NCI-H2107 treated with DMSO at 0.1 percent for 48 hours (cell line): ENCODE measurements at regions not wholly inside any gene's neighbourhood (a gene's known extent, or its start where the extent isn't known, plus 50 kb on each side); places are given as distances from the start of the nearest gene placed in this dataset.

Experiments used
- DNase-seq: peaks from one replicate; lab custom pipeline; 2025; ENCODE audit not compliant: unreplicated experiment; lab: John Stamatoyannopoulos, UW

DNA sequence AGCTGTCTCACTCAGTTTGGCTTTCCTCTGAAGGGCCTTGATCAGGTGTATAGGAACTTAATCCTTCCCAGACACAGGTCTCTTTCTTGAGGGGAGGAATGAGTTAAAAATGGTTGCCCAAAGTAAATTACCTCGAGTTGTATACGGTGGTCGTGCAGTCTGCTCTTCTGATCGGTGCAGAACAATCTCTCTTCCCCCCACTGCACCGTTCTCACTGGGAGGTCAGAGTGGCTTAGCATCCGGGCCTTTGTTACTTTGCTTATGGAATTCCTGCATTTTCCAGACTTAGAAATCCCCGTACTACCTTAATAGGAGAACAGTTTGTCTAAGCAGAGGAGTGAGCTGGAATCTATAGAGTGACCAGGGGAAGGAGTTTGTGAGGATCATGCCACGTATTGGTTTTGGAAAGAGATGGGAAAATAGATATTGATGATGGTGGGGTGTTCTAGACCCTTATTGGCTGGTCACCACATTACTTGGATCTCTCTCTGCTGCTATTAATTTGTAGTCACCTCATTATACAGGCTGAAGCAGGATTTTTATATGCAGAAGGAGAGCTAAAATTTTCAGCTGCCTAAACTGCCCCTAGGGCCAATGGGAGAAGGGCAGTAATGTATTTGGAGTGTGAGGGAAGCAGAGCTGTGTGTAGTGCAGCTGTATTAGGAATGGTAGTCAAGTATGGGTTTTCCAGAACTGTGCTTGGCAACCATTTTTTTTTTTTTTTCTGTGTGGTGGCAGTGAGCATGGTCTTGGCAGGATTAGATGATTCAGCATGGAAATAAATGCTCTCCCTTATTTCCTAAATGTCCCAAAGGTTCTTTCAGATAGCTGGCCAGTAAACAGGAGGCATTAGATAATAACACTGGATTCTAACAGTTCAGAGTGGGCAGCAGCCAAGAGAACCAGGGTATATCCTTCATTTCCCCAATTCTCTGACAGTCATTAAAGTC, 81.5 kb downstream of the NDUFS5 start:
- DNase-seq = peak; percentile 95

DNA sequence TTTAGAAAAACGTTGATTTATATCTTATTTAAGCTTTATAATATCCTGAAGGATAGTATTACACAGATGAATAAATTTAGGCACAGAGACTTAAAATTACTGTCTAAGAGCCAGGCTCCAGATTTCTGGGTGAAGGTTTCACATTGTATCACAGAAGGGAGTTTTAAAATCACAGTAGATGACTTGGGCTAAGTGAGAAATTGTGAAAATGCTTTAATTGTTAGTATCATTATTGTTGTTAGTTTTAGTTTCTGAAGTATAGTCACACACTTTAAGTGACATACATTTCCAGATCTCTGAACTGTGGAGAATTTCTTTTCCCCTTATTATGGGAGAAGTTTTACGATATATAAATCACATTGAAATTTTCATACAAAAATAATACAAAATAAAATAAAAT, 83.5 kb downstream of the NDUFS5 start:
- DNase-seq = no peak

DNA sequence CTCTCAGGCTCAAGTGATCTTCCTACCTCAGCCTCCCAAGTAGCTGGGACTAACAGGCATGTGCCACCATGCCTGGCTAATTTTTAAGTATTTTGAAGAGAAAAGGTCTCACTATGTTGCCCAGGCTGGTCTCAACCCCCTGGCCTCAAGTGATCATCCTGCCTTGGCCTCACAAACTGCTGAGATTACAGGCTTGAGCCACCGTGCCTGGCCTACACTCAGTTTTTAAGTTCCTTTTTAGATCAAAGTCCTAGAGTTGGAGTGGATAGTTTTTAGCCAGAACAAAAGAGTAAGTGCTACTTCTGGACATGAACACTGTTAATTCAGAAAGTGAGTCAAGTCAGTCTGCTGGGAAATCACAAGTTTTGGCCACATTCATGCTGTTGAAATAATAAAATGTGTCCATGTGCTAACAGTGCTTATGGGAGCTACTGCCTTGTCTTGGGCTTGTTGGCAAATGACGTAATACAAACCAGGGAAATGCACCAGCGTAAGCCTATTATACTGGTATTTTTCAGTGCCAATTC, 84.2 kb downstream of the NDUFS5 start:
- DNase-seq = no peak

DNA sequence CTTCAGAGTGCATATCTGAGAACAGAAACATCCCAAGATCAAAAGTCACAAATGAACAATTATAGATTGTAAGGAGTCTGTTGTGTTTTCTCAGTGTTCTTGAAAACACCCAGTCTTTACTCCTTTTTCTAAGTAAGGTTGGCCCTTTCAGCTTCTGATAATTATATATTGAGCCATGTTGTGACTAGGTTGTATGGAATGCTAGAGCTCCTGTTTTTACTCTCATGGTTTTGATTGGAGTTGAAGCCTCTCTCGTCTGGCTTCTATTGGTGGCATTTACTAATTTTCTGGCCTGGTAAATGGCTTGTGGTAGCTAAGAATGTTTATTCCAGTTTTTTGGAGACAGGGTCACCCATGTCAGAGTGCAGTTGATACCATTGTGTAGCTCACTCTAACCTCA, 84.7 kb downstream of the NDUFS5 start:
- no peak for DNase-seq

DNA sequence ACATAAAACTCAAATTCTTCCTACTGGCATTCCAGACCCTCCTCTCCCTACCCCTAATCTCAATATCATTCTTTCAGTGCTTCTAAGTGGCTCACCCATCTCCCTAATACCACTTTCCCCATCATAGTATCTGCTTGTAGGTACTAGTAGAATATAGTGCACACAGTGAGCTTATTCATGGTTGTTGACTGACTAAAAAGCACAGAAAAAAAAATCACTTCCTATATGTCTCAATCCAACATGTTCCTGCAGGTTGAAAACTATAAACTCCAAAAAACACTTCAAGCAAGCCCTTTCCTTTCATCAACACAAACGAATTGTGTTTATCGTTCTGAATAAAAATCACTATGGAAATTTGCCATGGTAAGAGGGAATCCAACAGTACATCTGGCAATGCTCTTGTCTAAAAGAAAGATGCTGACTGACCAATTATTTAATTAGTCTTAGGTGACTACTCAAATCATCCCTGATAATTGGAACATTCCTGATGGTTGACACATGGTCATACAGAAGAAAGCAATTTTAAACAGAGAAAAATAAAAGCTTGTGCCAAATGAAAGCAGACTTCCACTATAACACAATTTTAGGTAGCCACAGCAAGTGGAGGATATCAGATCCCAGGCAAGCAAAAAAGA, 87.1 kb downstream of the NDUFS5 start:
- DNase-seq = no peak

DNA sequence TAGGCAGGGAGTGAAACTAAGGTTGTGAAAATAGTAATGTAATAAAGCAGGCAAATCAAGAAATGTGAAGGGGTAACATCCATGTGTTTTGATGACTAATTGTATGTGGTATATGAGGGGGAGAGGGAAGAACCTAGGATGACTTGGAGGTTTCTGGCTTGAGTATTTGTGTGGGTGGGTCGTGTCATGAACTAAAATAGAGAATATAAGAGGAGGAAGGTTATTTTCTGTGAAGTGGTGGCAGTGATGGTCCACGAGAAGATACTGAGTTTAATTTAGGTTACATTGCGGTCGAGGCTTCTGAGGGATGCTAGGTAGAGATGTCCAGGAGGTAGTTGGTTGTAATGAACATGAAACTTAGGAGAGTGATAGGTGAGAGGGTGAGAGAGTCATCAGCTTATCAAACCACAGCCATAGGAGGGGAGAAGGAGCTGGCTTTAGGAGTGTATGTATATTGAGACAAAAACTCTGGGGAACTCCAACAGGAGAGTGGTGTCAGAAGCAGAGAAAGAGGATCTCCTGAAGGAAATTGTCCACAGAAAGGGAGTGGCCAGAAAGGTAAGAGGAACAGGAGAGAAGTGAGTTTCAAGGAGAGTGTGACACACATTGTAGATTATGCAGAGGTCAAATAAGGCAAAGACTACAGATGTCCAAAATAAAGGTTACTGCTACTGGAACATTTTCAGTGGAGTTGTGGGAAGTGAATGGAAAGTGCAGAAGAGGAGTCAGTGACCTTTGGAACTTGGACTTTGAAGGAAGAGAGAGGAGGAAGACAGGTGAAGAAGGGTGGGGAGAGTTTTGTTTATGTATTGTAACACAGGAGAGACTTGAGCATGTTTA, 89.0 kb upstream of the MACF1 start:
- no peak for DNase-seq

DNA sequence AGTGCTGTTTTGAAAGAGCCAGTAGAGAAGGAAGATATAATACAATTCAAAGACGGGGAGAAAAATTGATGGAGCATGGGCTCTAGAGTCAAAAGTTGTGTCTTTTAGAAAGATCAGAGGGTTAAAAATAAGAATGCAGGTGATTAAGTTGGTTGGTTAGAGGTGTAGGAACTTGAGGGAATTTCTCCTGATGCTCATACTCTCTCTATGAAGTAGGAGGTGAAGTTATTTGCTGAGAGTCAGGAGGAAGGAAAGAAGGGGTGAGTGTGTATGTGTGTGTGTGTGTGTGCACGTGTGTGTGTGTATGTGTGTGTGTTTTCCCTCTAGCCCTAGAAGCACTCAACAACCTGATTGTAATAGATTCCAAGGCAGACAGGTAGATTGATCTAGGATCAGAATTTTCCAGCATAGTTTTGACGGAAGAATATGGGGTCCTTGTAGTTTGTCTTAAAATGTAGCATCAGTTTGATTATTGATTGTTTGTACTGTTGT, 88.3 kb upstream of the MACF1 start:
- DNase-seq = no peak

DNA sequence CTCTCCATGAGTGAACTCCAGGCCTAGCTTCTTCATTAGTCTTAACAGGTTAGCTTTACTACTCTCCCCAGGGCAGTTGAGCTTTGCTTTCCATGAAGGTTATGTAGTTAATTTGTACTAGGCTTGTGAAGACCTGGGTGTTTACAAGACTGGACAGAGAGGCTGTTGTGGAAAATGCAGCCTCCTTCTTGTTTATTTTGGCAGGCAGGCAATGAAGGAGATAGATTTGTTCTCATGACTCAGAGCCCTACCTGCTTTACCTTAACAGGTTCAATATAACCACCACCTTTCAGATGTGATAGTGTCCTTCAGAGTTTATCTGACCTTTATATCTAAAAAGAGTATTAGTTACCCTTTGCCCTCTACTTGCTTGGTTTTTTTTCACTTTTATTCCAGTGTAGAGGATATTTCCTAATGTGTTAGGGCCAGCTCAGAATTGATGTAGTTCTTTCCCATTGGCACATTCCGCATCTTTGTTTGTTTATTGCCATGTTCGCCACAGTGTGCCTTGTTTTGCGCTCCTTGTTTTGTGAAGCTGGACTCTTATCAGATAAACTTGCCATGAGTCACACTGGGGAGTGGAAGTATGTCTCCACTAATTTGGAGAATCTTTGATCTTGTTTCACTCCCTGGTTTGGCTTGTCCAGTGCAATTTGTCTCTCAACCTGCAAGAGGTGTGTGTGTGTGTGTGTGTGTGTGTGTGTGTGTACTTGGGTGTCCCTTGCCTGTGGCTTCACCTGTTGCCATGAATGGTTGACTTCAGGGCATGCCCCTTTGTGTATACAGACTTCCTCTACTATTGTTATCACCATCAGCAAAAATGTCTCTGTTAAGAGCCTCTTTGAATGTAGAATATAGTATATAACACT, 87.4 kb upstream of the MACF1 start:
- no peak for DNase-seq

DNA sequence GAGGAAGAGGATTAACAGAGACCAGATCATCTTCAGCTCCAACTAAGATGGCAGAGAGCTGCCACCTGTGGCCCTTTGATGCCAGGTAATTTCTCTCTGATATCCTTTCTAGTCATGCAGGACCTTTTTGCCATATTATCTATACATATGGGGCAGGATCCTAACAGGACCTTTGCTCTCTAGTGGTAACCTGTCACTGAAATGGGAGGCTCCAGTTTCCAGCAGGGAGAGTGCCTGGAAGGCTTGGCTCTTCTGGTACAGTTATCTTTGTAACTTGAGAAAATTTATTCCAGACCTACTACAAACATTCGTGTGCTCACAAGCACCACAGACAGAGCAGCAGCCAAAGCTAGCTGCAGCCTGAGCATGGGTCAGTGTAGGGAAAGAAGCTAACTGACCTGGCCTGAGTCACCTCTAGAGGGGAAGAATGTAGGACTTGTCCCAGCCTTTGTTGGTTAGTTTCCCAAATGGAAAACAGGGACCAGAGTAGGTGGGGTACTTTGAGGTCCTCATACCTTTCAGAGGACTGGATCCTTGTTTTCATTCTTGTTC, 86.5 kb upstream of the MACF1 start:
- DNase-seq = peak; percentile 100

DNA sequence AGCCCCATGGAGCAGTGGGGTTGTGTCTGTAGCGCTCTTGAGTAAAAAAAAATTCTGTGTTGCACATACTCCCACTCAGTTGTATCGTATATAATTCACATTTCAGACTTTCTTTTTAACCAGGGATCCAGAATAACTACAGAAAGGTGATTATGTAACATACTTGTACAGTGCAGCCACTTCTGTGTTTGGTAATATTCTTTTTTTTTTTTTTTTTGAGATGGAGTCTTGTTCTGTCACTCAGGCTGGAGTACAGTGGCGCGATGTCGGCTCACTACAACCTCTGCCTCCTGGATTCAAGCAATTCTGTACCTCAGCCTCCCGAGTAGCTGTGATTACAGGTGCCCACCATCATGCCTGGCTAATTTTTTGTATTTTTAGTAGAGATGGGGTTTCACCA, 82.4 kb upstream of the MACF1 start:
- DNase-seq = no peak

DNA sequence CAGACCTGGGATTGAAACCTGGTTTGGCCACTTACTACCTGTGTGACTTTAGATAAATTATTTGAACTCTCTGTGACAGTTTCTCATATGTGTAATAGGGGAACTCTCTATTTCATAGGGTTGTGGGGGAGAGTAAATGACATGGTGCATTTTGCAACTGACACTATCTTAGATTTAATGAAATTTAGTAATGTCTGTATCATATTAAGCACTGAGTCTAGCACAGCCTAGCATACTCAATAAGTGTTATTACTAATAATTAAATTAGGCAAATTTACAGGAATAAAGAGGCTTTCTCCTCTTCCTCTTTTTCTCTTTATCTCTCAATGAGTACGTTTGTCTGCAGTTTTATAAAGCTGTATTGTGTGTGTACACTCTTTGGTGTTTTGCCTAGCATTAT, 80.2 kb upstream of the MACF1 start:
- no peak for DNase-seq

DNA sequence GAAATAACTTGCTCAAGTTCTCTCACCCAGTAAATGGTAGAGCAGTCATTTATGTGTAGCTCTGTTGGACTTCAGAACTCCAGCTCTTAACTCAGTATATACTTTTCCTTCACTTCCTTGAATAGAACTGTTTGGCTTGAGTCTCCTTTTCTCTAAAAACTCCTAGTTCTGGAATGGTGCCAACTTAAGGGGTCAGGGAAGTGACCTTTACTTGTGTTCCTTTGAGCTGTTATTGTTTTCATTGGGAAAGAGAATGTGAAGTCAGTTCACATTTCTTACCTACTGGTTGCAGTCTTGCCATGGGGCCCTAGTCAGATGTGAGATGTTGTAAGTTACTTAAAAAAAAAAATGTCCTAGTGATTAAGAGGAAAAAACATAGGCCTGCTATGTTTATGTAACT, 77.0 kb upstream of the MACF1 start:
- DNase-seq = no peak

DNA sequence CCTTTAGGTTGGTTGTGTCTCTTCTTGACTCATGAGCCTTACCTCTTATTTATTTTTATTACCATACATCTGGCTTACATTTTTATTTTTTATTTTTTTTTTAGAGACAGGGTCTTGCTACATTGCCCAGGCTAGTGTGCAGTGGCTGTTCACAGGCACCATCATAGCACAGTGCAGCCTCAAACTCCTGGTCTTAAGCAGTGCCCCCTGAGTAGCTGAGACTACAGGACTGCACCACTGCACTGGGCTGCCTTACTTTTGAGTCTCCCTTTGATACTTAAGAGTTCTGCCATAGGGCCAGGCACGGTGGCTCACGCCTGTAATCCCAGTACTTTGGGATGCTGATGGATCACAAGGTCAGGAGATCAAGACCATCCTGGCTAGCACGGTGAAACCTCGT, 76.4 kb upstream of the MACF1 start:
- DNase-seq = no peak

DNA sequence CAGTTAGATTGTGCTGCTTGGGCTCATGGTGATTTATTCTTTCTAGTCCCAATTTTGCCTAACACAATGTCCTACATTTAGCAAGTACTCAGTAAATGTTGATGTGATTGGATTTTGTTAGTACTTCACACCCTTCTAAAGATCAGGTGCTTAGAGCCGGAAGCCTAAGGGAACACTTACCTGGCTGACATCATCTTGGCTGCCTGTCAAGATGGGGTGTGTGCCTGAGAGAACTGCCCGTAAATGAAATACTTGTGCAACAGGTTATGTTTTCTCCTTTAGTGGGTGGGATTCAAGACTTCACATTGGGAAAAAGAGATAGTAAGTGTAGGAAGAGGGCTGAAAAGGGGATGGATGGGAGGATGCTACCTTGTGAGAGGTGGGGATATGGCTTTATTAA, 75.5 kb upstream of the MACF1 start:
- peak; percentile 100 for DNase-seq

DNA sequence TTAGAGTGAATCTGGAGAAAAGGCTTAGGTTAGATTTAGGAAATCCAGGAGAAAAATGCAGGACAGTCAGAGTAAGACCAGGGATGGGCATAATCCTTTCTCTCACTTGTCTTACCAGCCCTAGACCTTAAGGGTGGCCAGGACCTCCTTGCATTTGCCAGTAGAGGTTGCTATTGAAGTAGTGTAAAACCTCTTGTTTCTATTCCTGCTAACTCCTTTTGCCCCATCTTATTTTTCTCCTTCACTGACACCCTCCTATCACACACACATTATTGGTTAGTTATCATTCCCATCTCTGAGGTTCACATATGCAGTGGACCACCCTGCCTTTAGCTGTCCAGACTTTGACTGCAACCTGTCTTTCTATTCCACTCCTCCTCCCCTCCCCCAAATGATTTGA, 75.0 kb upstream of the MACF1 start:
- DNase-seq = peak; percentile 100

DNA sequence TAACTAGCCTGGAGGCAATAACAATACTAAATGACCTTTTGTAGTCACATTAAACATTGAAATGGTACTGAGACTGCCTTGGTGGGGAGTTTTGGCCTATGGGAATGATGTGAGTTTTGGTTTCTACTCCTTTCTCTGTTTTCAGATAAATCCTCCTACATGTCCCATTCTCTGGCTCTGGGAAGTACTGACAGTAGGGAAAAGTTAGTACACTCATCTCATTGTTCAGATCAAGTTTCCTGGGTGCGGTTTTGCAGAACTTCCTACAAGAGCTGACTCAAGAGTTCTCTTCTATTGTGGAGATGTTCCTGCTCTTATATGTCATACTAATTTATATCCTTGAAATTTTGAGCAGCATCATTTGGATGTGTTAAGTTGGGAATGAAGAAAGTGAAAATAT, 74.2 kb upstream of the MACF1 start:
- no peak for DNase-seq

DNA sequence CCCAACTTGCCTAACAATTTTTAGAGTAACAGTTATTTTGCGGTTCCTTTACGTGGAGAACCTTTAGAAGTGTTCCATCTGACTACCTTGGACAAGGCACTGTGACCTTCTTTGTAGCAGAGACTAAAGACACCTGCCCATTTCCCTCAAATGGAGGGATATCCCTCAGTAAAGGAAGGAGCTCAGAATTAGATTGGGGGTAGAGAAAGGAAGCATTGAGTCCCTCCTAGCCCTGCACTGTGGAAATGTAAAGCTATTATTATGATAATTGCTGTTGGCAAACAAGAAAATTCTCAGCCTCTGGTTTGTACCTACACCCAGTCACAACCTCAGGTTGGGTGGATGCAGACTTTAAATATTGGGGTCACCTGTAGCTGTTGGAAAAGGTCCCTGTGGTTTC, 72.6 kb upstream of the MACF1 start:
- no peak for DNase-seq

DNA sequence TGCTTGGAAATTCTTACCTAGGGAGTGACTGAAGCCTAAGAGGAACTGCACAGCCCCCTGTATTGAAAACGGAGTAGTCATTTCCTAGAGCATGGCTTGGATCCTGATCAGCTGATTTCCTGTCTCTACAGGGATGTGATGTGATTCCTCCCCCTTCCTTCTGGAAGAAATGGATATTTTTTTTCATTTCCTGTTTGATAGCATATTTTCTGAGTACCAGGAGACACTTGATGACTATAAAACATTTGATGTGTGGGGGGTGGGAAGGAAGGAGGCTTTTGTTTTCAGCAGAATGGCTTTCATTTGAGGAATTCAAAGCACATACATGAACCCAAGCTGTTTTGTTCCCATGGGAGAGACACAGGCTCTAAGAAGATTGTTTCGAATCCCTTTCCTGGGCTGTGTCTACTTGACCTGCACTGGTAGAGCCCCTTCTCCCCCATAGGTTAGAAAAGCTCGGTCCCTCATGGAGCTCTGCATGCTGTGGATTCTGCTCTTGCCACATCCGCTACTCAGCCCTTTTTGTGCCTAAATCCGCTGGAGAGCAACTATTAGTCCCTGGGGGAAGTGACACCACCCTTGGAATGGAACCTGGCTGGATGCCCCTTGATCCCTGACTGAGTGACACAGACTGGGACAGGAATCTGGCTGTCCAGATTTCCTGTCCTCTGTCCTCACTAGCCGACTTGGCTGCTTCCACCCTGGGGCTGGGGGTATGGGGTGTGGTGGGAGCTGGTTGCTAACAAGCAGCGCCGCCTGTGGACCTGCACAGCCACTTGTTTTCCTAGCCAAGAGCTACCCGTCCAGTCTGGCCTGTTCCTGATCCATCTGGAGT, 71.8 kb upstream of the MACF1 start:
- no peak for DNase-seq

DNA sequence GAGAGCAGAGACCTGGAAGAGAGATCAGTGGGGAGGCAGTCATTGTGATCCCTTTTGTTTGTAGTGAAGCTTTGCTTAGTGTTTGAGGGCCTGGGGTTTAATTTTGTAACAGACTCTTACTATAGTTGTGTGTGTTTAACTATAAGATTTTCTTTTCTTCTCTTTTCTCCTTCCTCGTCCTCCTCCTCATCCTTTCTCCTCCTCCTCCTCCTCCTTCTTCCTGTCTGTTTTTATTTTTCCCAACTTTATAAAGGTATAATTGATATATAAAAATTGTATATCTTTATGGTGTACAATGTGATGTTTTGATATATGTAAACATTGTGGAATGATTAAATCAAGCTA, 71.2 kb upstream of the MACF1 start:
- peak; percentile 100 for DNase-seq
